HepG2 (cell line): ENCODE measurements at regions not wholly inside any gene's neighbourhood (a gene's known extent, or its start where the extent isn't known, plus 50 kb on each side); places are given as distances from the start of the nearest gene placed in this dataset.

Experiments
- BRF2 ChIP-seq: sonication (generic); formaldehyde crosslinking; IDR thresholded peaks from 2 replicates; pipeline ENCODE4 v1.8.1; 2022; ENCODE audit warnings: mild to moderate bottlenecking, missing genetic modification reagents
- DPF2 ChIP-seq: sonication (generic); formaldehyde crosslinking; IDR thresholded peaks from 2 replicates; pipeline ENCODE4 v1.4.0; 2020; ENCODE audit warnings: mild to moderate bottlenecking, low read depth, missing genetic modification reagents, borderline replicate concordance
- EP300 ChIP-seq, 3 experiments: sonication (generic) in 1 of 3; formaldehyde crosslinking in 1 of 3; IDR thresholded peaks; 2 replicates each; pipeline versions ENCODE4 v1.5.1 to v1.6.1; 2011 to 2020; ENCODE audit warnings: low read depth in 2 of 3, low read length in 2 of 3, borderline replicate concordance in 1 of 3, improper control_type of control experiment in 1 of 3, mild to moderate bottlenecking in 1 of 3, missing genetic modification reagents in 1 of 3, moderate library complexity in 1 of 3
- IRX3 ChIP-seq: sonication (generic); formaldehyde crosslinking; IDR thresholded peaks from 2 replicates; pipeline ENCODE4 v1.8.1; 2023; ENCODE audit warnings: mild to moderate bottlenecking, low read depth, missing genetic modification reagents, borderline replicate concordance
- ISX ChIP-seq: sonication (generic); formaldehyde crosslinking; conservative IDR thresholded peaks from 2 replicates; pipeline ENCODE4 v1.5.0; 2020; ENCODE audit warnings: missing genetic modification reagents
- MATR3 ChIP-seq: sonication (generic); formaldehyde crosslinking; IDR thresholded peaks from 2 replicates; pipeline ENCODE4 v1.4.0; 2020; ENCODE audit warnings: missing genetic modification reagents
- NR3C1 ChIP-seq: sonication (generic); formaldehyde crosslinking; IDR thresholded peaks from 2 replicates; pipeline ENCODE4 v1.4.0; 2020; ENCODE audit warnings: missing genetic modification reagents
- RFX5 ChIP-seq: IDR thresholded peaks from 2 replicates; pipeline ENCODE4 v1.6.1; 2011; ENCODE audit warnings: low read depth, low read length, improper control_type of control experiment
- ZBTB26 ChIP-seq: IDR thresholded peaks from 2 replicates; pipeline ENCODE4 v1.6.1; 2016; ENCODE audit warnings: missing compliant biosample characterization, missing genetic modification reagents, borderline replicate concordance
- ZBTB7B ChIP-seq: sonication (generic); formaldehyde crosslinking; IDR thresholded peaks from 2 replicates; pipeline ENCODE4 v1.4.0; 2020; ENCODE audit warnings: missing genetic modification reagents
- ZBTB8A ChIP-seq: sonication (generic); formaldehyde crosslinking; IDR thresholded peaks from 2 replicates; pipeline ENCODE4 v1.4.0; 2020; ENCODE audit warnings: mild to moderate bottlenecking, low read depth, missing genetic modification reagents, borderline replicate concordance
- ZC3H4 ChIP-seq: sonication (generic); formaldehyde crosslinking; IDR thresholded peaks from 2 replicates; pipeline ENCODE4 v1.4.0; 2020; ENCODE audit warnings: missing genetic modification reagents, borderline replicate concordance
- ZNF281 ChIP-seq: sonication (generic); formaldehyde crosslinking; IDR thresholded peaks from 2 replicates; pipeline ENCODE4 v1.4.0; 2020; ENCODE audit warnings: missing genetic modification reagents, borderline replicate concordance
- ZNF670 ChIP-seq: sonication (generic); formaldehyde crosslinking; IDR thresholded peaks from 2 replicates; pipeline ENCODE4 v1.8.0; 2022; ENCODE audit warnings: mild to moderate bottlenecking, missing genetic modification reagents, borderline replicate concordance

- no peak for TF ChIP-seq IRX3 (CRISPR knock-in tag)
- no peak for TF ChIP-seq ZNF670
- TF ChIP-seq ZBTB8A (CRISPR knock-in tag), result no peak
- TF ChIP-seq ZNF281 (CRISPR knock-in tag), result no peak
- TF ChIP-seq DPF2 (CRISPR knock-in tag), result no peak
- no peak for TF ChIP-seq ZBTB26
- no peak for TF ChIP-seq BRF2 (CRISPR knock-in tag)
- no peak for TF ChIP-seq ISX (CRISPR knock-in tag)
- TF ChIP-seq ZC3H4 (CRISPR knock-in tag), result no peak
- TF ChIP-seq NR3C1 (CRISPR knock-in tag), result no peak
- no peak for TF ChIP-seq MATR3
- TF ChIP-seq ZBTB7B (CRISPR knock-in tag), result no peak
- TF ChIP-seq RFX5, result no peak
- TF ChIP-seq EP300 (IDR thresholded peaks at IDR 0.05; ENCODE audit: low read depth in 2 of 2, low read length in 2 of 2), result no peak
- no peak for TF ChIP-seq EP300 (CRISPR knock-in tag; IDR thresholded peaks at IDR 0.05; ENCODE audit: borderline replicate concordance)
Observed at GRCh38 chr4:123783921-123784320, 387.3 kb downstream of the SPRY1 start.
